Astrocyte (in vitro differentiated cells and primary cell): ENCODE measurements at regions not wholly inside any gene's neighbourhood (a gene's known extent, or its start where the extent isn't known, plus 50 kb on each side); places are given as distances from the start of the nearest gene placed in this dataset.

Source experiments
- CTCF ChIP-seq: IDR thresholded peaks from 2 replicates; pipeline ENCODE4 v1.5.1; 2011; ENCODE audit warnings: low read depth, mild to moderate bottlenecking, inconsistent platforms, low read length, moderate library complexity; ENCODE audit not compliant: insufficient read depth
- EZH2 ChIP-seq: IDR thresholded peaks from 2 replicates; pipeline ENCODE4 v1.6.1; 2012; ENCODE audit warnings: mild to moderate bottlenecking, low read length, inconsistent platforms; ENCODE audit not compliant: insufficient read depth

GRCh38 chr4:83947830-83948193, 411.9 kb downstream of the GPAT3 start:
- TF ChIP-seq EZH2 (no peak), CTCF (no peak)
